Stimulated activated CD8-positive, alpha-beta memory T cell treated with anti-CD3 and anti-CD28 coated beads, Interleukin-7, amount 100 ng/mL, for 24 hours (primary cell): ENCODE measurements at regions not wholly inside any gene's neighbourhood (a gene's known extent, or its start where the extent isn't known, plus 50 kb on each side); places are given as distances from the start of the nearest gene placed in this dataset.

Source experiments
- DNase-seq: peaks from one replicate; pipeline ENCODE4 v3.0.0-alpha.2; 2020; ENCODE audit warnings: low read depth

GRCh38 chr6:168722397-168722796 is 281.4 kb downstream of the SMOC2 start:
- DNase-seq: no peak

- no peak for DNase-seq
These were observed 280.6 kb downstream of the SMOC2 start for GRCh38 chr6:168721571-168721970.

GRCh38 chr6:168719901-168720300 is 278.9 kb downstream of the SMOC2 start:
- DNase-seq: no peak

GRCh38 chr6:168718821-168719475 is 278.0 kb downstream of the SMOC2 start:
- no peak for DNase-seq
